ENCODE measurements at regions not wholly inside any gene's neighbourhood (a gene's known extent, or its start where the extent isn't known, plus 50 kb on each side); places are given as distances from the start of the nearest gene placed in this dataset.
"Not testable (repeated sequence)": the region's sequence is repeated elsewhere in the genome, so short reads cannot be mapped to it uniquely, and the experiment has no call there.

- TF ChIP-seq CTCF (IDR thresholded peaks at IDR 0.05; ENCODE audit: low read depth, low read length) = no peak
- no peak overlapping the region for H3K27ac ChIP-seq
These were observed 203.0 kb upstream of the PCSK5 start for GRCh38 chr9:75687359-75687953.

GRCh38 chr9:75690551-75690950, 199.9 kb upstream of the PCSK5 start:
- H3K9me3 ChIP-seq (ENCODE audit: severe bottlenecking); H3K36me3 ChIP-seq; DNase-seq; H3K27ac ChIP-seq; H3K4me3 ChIP-seq (ENCODE audit: low read depth, low read length); H3K27me3 ChIP-seq (ENCODE audit: insufficient read depth, low read depth, severe bottlenecking): not testable (repeated sequence)

More at GRCh38 chr9:75687359-75687953, 203.0 kb upstream of the PCSK5 start:
- Histone ChIP-seq H3K27me3 (ENCODE audit: insufficient read depth, low read depth, severe bottlenecking) (no peaks in the 10 kb centered on the region), H3K4me3 (ENCODE audit: low read depth, low read length) (no peak overlapping the region), H3K36me3 (no peaks in the 10 kb centered on the region), H3K9me3 (ENCODE audit: severe bottlenecking) (no peaks in the 10 kb centered on the region)
- no peak for DNase-seq

- TF ChIP-seq CTCF (IDR thresholded peaks at IDR 0.05; ENCODE audit: low read depth, low read length) = no peak
- no peaks in the 10 kb centered on the region for H3K27me3 ChIP-seq (ENCODE audit: insufficient read depth, low read depth, severe bottlenecking)
- H3K4me3 ChIP-seq (ENCODE audit: low read depth, low read length) = no peak overlapping the region
- no peaks in the 10 kb centered on the region for H3K36me3 ChIP-seq
- no peak overlapping the region for H3K27ac ChIP-seq
- H3K9me3 ChIP-seq (ENCODE audit: severe bottlenecking) = no peaks in the 10 kb centered on the region
- DNase-seq = no peak
These were observed 199.1 kb upstream of the PCSK5 start for GRCh38 chr9:75691408-75691807.

GRCh38 chr9:75692309-75692708, 198.2 kb upstream of the PCSK5 start:
- no peak overlapping the region for H3K4me3 ChIP-seq (ENCODE audit: low read depth, low read length)

GRCh38 chr9:75695921-75696320, 194.6 kb upstream of the PCSK5 start:
- no peaks in the 10 kb centered on the region for H3K36me3 ChIP-seq
- no peak overlapping the region for H3K27ac ChIP-seq
- no peak overlapping the region for H3K4me3 ChIP-seq (ENCODE audit: low read depth, low read length)
- no peaks in the 10 kb centered on the region for H3K9me3 ChIP-seq (ENCODE audit: severe bottlenecking)
- no peak for DNase-seq
- no peak for TF ChIP-seq CTCF (IDR thresholded peaks at IDR 0.05; ENCODE audit: low read depth, low read length)
- no peaks in the 10 kb centered on the region for H3K27me3 ChIP-seq (ENCODE audit: insufficient read depth, low read depth, severe bottlenecking)

More at GRCh38 chr9:75692309-75692708, 198.2 kb upstream of the PCSK5 start:
- Histone ChIP-seq H3K27ac (no peak overlapping the region), H3K9me3 (ENCODE audit: severe bottlenecking) (no peaks in the 10 kb centered on the region), H3K27me3 (ENCODE audit: insufficient read depth, low read depth, severe bottlenecking) (no peaks in the 10 kb centered on the region), H3K36me3 (no peaks in the 10 kb centered on the region)
- no peak for DNase-seq
- TF ChIP-seq CTCF (IDR thresholded peaks at IDR 0.05; ENCODE audit: low read depth, low read length) = no peak

GRCh38 chr9:75699017-75699416, 191.5 kb upstream of the PCSK5 start:
- Histone ChIP-seq H3K9me3 (ENCODE audit: severe bottlenecking) (no peaks in the 10 kb centered on the region), H3K4me3 (ENCODE audit: low read depth, low read length) (no peak overlapping the region), H3K36me3 (no peaks in the 10 kb centered on the region), H3K27ac (no peak overlapping the region), H3K27me3 (ENCODE audit: insufficient read depth, low read depth, severe bottlenecking) (no peaks in the 10 kb centered on the region)
- TF ChIP-seq CTCF (IDR thresholded peaks at IDR 0.05; ENCODE audit: low read depth, low read length) = no peak
- no peak for DNase-seq
